Ureter (tissue), 1 donor: ENCODE measurements at regions not wholly inside any gene's neighbourhood (a gene's known extent, or its start where the extent isn't known, plus 50 kb on each side); places are given as distances from the start of the nearest gene placed in this dataset.

ENCODE experiments used
- DNase-seq: peaks from one replicate; pipeline ENCODE4 v3.0.0-alpha.2; 2020; ENCODE audit warnings: low spot score
- donor health status: DM: yes; HTN: yes; CAD: no.

- DNase-seq, result no peak
Measured at GRCh38 chr6:155949256-155949655, 493.6 kb upstream of the NOX3 start.

DNA sequence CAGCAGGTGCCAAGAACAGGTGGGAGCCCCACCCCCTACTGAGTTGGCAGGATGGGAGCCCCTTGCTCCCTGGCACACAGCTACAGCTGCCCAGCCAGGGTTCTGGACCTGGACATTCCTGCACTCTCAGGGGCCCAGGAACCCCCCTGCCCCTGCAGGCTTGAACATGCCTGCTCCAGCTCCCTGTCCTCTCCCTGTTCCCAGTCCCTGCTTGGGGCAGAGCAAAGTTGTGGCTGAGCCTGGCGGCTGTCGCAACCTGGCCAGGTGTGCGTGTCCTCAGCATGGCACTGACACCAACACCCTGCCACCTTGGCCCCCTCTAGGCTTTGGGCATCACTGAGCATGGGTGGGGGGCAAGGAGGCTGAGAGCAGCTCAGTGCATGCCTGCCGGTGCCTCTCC lies 491.2 kb upstream of the NOX3 start:
- no peak for DNase-seq

GRCh38 chr6:155943635-155944034 lies 488.0 kb upstream of the NOX3 start:
- DNase-seq, result no peak

GRCh38 chr6:155939253-155939652 lies 483.6 kb upstream of the NOX3 start:
- DNase-seq, result no peak

DNA sequence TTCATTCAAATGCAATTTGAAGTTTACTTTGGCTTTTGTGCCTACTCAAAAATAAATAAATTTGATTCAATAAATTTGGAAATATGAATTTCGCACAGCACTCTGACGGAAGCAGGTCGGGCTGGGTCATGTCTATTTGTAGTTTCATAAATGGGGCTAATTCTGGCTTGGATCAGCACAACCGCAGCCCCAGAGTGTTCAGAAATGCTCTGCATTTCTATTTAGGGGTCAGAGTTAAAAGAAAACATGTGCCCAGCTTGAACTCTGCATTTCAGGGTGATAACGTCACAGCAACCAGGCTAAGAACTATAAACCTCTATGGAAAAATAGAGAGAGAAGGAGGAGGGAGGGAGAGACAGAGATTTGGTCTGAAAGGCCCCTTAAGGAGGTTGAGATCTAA lies 480.9 kb upstream of the NOX3 start:
- DNase-seq, result no peak

- DNase-seq, result no peak
Measured at GRCh38 chr6:155936127-155936526, 480.5 kb upstream of the NOX3 start.

DNA sequence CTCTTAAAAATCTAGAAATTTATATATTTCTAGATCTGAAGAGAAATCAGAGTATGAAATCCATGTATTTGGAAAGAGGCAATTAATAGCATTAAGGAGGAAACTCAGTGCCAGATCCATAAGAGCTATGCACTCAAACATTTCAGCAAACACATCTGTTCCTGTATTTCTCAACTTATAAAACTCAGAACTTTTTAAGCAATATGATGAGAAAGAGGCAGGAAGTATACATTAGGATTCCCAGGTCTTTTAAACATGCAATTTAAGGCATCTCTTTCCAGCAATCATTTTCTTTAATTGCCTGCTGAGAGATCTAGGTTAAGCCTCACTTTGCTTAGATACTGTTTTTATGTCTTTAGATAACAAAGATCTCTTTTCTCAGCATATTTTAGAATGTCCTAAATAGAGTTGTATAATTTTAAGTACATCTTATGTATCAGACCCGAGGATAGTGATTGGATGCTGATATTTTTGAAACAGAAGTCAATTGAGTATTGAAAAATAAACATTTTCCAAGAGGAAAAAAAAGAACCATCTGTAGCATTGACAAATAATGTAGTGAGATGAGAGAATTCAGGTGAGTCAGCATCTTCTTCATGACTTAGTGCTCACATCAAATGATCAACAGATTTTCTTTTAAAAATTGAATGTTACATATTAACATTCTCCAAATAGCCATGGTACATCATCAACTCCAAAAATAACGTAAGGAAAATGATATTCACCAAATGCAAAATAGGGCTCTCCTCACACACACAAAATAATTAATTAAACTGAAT lies 461.4 kb upstream of the NOX3 start:
- DNase-seq, result no peak

DNA sequence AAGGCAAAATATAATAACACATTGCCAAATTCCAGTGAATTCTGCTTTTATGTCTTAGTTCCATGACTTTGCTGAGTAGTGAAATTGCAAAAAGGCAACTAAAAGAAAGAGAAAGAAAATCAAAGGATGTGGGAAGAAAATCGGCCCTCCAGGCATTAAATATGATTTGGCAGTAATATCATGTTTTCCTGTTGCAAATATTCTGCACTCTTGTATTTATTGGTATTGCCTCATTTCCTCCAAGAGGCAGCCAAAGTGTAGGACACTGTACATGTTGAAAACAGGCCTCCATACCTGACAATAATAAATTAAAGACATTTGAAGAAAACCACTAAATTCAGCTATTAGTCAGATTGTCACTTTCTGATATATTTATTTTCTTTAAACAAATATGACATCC lies 460.0 kb upstream of the NOX3 start:
- DNase-seq, result no peak

DNA sequence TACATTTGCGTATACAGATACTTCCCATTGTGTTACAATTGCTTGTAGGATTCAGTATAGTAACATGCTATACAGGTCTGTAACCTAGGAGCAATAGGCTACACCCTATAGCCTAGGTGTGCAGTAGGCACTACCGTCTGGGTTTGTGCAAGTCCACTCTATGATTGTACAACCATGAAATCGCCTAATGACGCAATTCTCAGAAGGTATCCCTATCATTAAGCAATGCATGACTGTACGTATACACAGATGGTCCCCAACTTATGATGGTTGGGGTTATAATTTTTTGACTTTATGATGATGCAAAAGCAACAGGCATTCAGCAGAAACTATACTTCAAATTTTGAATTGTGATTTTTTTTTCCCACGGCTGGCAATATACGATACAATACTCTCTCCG lies 458.2 kb upstream of the NOX3 start:
- no peak for DNase-seq

DNA sequence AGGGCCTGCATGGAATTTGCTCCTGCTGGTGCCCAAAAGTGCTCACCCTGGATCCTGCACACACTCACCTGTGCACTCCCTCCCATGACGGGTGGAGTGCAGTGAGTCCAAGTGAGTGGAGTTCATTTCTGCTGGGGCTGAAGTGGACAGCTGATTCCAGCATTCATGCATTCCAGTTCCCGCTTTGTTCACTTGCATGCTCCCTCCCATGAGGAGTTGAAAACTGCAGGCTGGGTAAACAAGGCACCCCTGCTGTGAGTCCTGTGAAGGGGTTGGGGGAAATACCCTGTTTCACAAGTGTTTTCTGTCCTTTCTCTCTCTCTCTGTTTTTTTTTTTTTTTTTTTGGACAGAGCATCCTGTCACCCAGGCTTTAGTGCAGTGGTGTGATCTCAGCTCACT lies 454.1 kb upstream of the NOX3 start:
- no peak for DNase-seq

DNA sequence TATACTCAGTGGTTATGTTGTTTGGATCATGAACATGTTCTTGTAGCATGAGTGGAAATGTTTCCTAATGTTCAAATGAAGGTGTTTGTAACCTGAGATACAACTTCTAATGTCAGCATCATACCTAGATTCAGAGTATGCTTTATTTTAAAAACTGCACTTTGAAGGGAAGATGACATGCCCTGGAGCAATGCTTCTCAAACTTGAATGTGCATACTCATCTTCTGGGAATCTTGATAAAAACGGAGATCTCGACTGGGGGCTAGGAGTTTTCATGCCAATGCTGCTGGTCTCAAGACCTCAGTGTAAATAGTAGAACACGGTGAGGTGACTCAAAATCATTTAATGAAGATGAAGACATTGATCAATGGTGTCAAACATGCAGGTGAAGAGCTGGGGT lies 440.0 kb upstream of the NOX3 start:
- no peak for DNase-seq

GRCh38 chr6:155894758-155895157 lies 439.1 kb upstream of the NOX3 start:
- DNase-seq, result no peak

- no peak for DNase-seq
Measured at GRCh38 chr6:155894262-155894661, 438.6 kb upstream of the NOX3 start.

GRCh38 chr6:155890409-155890808 lies 434.8 kb upstream of the NOX3 start:
- DNase-seq, result no peak

DNA sequence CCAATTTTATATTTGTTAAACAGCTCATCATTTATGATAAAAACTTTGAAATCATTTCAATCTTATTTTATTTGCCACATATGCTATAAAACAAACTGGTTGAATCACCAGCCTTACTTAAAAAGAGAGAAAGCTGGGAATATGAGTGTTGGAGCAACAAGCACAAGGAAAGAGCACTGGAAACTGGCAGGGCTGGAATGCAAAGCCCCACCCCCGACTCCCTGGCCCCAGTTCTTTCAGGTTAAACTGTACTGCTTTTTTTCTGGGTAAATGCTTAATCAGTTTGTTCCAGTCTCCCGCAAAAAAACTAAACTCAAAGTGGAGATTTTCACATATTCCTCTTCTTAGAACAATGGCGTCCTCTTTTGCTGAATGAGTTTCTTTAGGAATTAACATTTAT lies 433.8 kb upstream of the NOX3 start:
- DNase-seq, result no peak

DNA sequence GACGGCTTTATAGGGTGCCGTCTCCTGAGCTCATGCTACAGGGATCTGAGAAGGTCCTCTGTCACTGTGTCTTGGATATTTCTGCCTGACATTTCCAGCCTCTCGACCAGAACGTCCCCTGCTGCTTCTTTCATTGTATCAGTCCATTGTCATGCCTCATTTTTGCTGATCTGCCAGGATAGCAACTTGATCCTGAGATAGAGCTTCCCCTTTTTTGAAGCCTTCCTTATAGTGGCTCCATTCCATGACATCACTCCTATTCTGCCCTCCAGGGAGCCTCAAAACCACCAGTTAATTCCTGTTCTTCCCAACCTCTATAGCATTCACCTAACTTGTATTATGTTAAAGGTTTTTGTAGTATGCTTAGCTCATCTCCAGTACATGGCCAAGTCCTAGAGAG lies 431.8 kb upstream of the NOX3 start:
- no peak for DNase-seq

DNA sequence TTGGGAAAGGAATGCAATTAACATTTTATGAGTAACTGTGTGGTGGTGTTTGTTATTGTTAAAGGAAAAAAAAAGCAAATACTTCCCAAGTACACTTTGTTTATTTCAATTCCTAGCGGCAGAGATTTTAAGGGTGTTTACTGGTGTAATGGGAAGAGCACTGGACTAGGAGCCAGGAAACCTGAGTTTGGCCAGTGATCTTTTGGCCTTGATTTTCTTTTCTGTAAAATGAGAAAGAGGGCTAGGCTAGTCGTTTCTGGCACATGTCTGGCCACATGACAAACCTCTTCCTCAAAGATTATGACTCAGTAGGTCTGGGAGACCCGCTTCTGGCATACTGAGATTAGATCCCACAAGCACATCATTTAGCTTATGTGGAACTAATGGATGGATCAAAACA lies 428.1 kb upstream of the NOX3 start:
- no peak for DNase-seq

- no peak for DNase-seq
Measured at GRCh38 chr6:155883334-155883731, 427.7 kb upstream of the NOX3 start.

DNA sequence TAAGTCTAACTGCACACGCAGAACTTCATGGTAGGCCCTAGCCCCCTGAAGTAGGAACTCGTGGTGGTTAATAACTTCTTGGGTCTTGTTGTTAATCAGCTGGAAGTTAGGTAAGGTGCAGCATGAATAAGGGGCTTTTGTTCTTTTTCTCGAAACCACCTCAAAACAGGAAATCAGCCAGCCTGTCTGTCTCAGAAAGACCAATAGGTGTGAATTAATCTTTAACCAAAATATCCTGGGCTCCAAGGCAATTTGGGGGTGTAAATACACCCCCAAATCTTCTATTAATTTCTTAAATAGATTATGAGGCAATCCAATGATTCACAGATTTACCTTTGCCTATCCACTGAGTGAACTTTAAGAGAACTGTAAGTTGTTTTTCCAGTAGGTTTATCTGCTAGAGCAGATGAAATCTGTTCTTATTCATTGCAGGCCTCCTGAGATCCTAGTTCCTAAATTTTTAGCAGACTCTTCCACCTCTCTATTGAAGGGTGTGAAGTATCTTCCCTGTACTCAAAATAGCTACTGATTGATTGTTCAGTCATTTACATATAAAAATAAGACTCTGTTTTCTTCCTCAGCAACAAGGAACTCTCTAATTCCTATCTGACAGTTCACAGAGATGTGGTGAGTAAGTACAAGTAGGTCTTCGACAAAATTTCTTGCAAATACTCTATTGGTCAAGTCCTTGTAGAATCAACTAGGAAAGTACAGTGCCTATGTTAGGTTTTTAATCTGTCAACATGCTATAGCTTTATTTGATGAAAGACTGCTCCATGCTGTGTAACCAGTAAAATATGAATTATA lies 427.1 kb upstream of the NOX3 start:
- no peak for DNase-seq

DNA sequence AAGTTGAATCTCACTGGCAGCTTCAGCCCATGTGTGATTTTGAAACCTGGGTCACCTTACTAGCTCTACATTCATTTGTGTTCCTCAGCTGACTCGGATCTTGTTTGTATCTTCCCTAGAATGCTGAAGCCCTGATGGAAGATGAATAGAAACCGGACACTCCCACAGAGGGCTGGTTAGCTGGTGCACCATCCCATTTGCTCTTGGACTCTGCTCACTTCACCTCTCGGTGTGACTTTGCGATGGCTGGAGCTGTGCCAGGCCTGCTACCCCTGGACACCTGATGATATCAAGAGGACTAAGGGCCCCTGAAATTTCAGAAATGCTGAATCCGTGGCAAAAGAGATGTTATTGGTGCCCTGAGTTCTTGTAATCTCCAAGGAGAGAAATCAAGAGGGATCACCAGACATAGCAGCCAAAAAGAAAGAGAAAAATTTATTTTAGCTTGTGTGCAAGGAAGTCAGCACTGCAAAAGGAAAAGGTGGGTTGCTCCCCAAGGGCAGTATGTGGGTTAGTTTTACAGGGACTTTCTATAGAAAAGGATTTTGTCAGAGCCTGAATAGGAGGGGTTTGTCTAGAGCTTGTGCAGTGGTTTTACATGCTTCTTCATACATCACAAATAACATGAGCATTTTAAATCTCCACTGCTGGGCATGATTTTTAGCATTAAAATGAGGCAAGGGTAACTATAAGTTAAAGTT lies 426.3 kb upstream of the NOX3 start:
- no peak for DNase-seq

- DNase-seq, result no peak
Measured at GRCh38 chr6:155880900-155881299, 425.3 kb upstream of the NOX3 start.

- no peak for DNase-seq
Measured at GRCh38 chr6:155872961-155873360, 417.3 kb upstream of the NOX3 start.

DNA sequence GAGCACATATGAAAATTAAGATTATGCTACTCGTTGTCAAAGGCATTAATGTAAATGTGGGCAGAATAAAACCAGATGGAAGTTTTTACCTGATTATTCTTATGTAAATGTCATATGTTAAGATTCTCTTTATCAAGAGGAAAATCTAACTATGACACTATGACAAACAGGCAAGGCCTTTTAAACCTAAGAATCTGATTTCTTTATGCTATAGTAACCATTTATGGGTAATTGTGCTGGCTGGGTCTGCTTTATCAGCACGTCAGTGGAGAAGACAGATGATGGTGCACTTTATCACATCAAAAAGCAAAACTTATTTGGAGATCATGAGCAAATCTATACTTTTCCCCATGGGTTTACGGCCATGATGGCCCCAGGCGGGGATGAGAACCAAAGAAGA lies 412.0 kb upstream of the NOX3 start:
- no peak for DNase-seq
